SK-N-SH treated with all-trans-retinoic acid at 6 μM for 48 hours (cell line): ENCODE measurements at regions not wholly inside any gene's neighbourhood (a gene's known extent, or its start where the extent isn't known, plus 50 kb on each side); places are given as distances from the start of the nearest gene placed in this dataset.

Source experiments
- ATAC-seq: fragments of 200-7000 bp; cut with Tn5 transposase; 3 replicates; pipeline ENCODE4 v1.9.1; 2020; ENCODE audit warnings: mild to moderate bottlenecking, moderate library complexity
- ARNTL ChIP-seq: fragments of 450-650 bp; formaldehyde crosslinking; IDR thresholded peaks from 2 replicates; pipeline ENCODE4 v1.5.0; 2020; ENCODE audit warnings: low read depth, mild to moderate bottlenecking, moderate library complexity, borderline replicate concordance
- BACH2 ChIP-seq: fragments of 250-450 bp; sonication (Bioruptor Pico); IDR thresholded peaks from 2 replicates; pipeline ENCODE4 v1.9.0; 2021; ENCODE audit warnings: mild to moderate bottlenecking, borderline replicate concordance
- CSDC2 ChIP-seq: fragments of 250-450 bp; sonication (Bioruptor Pico); IDR thresholded peaks from 2 replicates; pipeline ENCODE4 v1.5.0; 2020; ENCODE audit warnings: mild to moderate bottlenecking, moderate library complexity
- ESRRG ChIP-seq: fragments of 250-450 bp; sonication (Bioruptor Pico); IDR thresholded peaks from 2 replicates; pipeline ENCODE4 v1.6.1; 2021; ENCODE audit warnings: mild to moderate bottlenecking
- GLIS3 ChIP-seq: fragments of 250-450 bp; sonication (Bioruptor Pico); IDR thresholded peaks from 2 replicates; pipeline ENCODE4 v1.5.0; 2020; ENCODE audit warnings: mild to moderate bottlenecking, moderate library complexity
- ISL1 ChIP-seq: fragments of 250-450 bp; sonication (Bioruptor Pico); IDR thresholded peaks from 2 replicates; pipeline ENCODE4 v2.1.2; 2022; ENCODE audit warnings: mild to moderate bottlenecking, moderate library complexity
- OSR1 ChIP-seq: fragments of 250-450 bp; sonication (Bioruptor Pico); IDR thresholded peaks from 2 replicates; pipeline ENCODE4 v1.8.0; 2022; ENCODE audit warnings: moderate library complexity, mild to moderate bottlenecking, inconsistent platforms
- PPARA ChIP-seq: fragments of 250-450 bp; sonication (Bioruptor Pico); IDR thresholded peaks from 2 replicates; pipeline ENCODE4 v1.5.0; 2020; ENCODE audit warnings: mild to moderate bottlenecking, borderline replicate concordance
- RARB ChIP-seq: fragments of 250-450 bp; sonication (Bioruptor Pico); IDR thresholded peaks from 2 replicates; pipeline ENCODE4 v1.8.0; 2021; ENCODE audit warnings: mild to moderate bottlenecking, moderate library complexity
- SNAI2 ChIP-seq: fragments of 250-450 bp; sonication (Bioruptor Pico); IDR thresholded peaks from 2 replicates; pipeline ENCODE4 v1.5.0; 2020; ENCODE audit warnings: mild to moderate bottlenecking, moderate library complexity
- TCF4 ChIP-seq: fragments of 250-450 bp; sonication (Bioruptor Pico); IDR thresholded peaks from 2 replicates; pipeline ENCODE4 v1.8.0; 2021; ENCODE audit warnings: mild to moderate bottlenecking, moderate library complexity, borderline replicate concordance
- ZC3H10 ChIP-seq: fragments of 250-450 bp; sonication (Bioruptor Pico); IDR thresholded peaks from 2 replicates; pipeline ENCODE4 v1.5.1; 2021; ENCODE audit warnings: mild to moderate bottlenecking, moderate library complexity
- ZFP3 ChIP-seq: fragments of 250-450 bp; sonication (Bioruptor Pico); IDR thresholded peaks from 2 replicates; pipeline ENCODE4 v1.5.0; 2020; ENCODE audit warnings: mild to moderate bottlenecking, moderate library complexity
- ZFP30 ChIP-seq: fragments of 450-650 bp; formaldehyde crosslinking; IDR thresholded peaks from 2 replicates; pipeline ENCODE4 v1.5.0; 2022; ENCODE audit warnings: mild to moderate bottlenecking, moderate library complexity
- ZNF565 ChIP-seq: fragments of 450-650 bp; formaldehyde crosslinking; conservative IDR thresholded peaks from 2 replicates; pipeline ENCODE4 v1.5.0; 2020; ENCODE audit warnings: low read depth, mild to moderate bottlenecking, moderate library complexity
- ZNF70 ChIP-seq: fragments of 450-650 bp; formaldehyde crosslinking; IDR thresholded peaks from 2 replicates; pipeline ENCODE4 v1.5.0; 2020; ENCODE audit warnings: mild to moderate bottlenecking, moderate library complexity
- ZNF8 ChIP-seq: fragments of 450-650 bp; formaldehyde crosslinking; IDR thresholded peaks from 2 replicates; pipeline ENCODE4 v1.5.0; 2020; ENCODE audit warnings: mild to moderate bottlenecking, moderate library complexity
- TF ChIP-seq, protein P1 (sequence below): fragments of 250-450 bp; sonication (Bioruptor Pico); IDR thresholded peaks from 2 replicates; pipeline ENCODE4 v1.8.0; 2021; ENCODE audit warnings: low read depth, mild to moderate bottlenecking, moderate library complexity, borderline replicate concordance
- TF ChIP-seq, protein P2 (sequence below): fragments of 250-450 bp; sonication (Bioruptor Pico); IDR thresholded peaks from 2 replicates; pipeline ENCODE4 v1.5.1; 2021; ENCODE audit warnings: mild to moderate bottlenecking, moderate library complexity
- TF ChIP-seq, protein P3 (sequence below): fragments of 250-450 bp; sonication (Bioruptor Pico); IDR thresholded peaks from 2 replicates; pipeline ENCODE4 v1.5.1; 2020; ENCODE audit warnings: low read depth, mild to moderate bottlenecking, moderate library complexity
- TF ChIP-seq, protein P4 (sequence below): fragments of 250-450 bp; sonication (Bioruptor Pico); IDR thresholded peaks from 2 replicates; pipeline ENCODE4 v1.8.0; 2020; ENCODE audit warnings: mild to moderate bottlenecking, moderate library complexity, borderline replicate concordance
- TF ChIP-seq, protein P5 (sequence below): fragments of 250-450 bp; sonication (Bioruptor Pico); IDR thresholded peaks from 2 replicates; pipeline ENCODE4 v1.5.0; 2020; ENCODE audit warnings: mild to moderate bottlenecking, moderate library complexity

DNA sequence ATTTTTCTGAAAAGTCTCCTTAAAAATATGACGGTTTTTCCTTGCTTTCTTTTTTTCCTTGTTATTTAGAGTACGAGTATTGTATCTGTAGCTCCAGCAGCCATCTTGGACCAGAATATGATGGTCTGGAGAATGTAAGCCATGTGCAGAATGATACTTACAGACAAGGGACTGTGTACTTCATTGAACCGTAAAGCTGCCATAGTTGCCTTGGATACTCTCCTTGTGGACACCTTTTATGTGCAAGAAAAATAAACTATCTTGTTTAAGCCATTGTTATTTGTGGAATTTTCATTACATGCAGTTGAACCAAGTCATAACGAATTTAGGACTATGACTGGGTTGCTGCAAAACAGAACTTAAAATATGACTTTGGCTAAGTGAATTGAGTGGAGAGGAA, 485.8 kb upstream of the CITED2 start:
- ATAC-seq = no peak
- TF ChIP-seq ARNTL (no peak), CSDC2 (CRISPR knock-in tag) (no peak), ZNF8 (CRISPR knock-in tag) (no peak), ZFP3 (CRISPR knock-in tag) (no peak), TCF4 (CRISPR knock-in tag) (no peak), ZNF565 (CRISPR knock-in tag) (no peak), ZFP30 (CRISPR knock-in tag) (no peak), BACH2 (CRISPR knock-in tag) (no peak), ZC3H10 (CRISPR knock-in tag) (no peak), RARB (no peak), ESRRG (CRISPR knock-in tag) (no peak), GLIS3 (CRISPR knock-in tag) (no peak), SNAI2 (CRISPR knock-in tag) (no peak), PPARA (no peak), ZNF70 (CRISPR knock-in tag) (no peak)
- TF ChIP-seq, protein P1, sequence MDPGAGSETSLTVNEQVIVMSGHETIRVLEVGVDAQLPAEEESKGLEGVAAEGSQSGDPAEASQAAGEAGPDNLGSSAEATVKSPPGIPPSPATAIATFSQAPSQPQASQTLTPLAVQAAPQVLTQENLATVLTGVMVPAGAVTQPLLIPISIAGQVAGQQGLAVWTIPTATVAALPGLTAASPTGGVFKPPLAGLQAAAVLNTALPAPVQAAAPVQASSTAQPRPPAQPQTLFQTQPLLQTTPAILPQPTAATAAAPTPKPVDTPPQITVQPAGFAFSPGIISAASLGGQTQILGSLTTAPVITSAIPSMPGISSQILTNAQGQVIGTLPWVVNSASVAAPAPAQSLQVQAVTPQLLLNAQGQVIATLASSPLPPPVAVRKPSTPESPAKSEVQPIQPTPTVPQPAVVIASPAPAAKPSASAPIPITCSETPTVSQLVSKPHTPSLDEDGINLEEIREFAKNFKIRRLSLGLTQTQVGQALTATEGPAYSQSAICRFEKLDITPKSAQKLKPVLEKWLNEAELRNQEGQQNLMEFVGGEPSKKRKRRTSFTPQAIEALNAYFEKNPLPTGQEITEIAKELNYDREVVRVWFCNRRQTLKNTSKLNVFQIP (CRISPR knock-in tag) = no peak
- TF ChIP-seq, protein P2, sequence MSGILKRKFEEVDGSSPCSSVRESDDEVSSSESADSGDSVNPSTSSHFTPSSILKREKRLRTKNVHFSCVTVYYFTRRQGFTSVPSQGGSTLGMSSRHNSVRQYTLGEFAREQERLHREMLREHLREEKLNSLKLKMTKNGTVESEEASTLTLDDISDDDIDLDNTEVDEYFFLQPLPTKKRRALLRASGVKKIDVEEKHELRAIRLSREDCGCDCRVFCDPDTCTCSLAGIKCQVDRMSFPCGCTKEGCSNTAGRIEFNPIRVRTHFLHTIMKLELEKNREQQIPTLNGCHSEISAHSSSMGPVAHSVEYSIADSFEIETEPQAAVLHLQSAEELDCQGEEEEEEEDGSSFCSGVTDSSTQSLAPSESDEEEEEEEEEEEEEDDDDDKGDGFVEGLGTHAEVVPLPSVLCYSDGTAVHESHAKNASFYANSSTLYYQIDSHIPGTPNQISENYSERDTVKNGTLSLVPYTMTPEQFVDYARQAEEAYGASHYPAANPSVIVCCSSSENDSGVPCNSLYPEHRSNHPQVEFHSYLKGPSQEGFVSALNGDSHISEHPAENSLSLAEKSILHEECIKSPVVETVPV (CRISPR knock-in tag) = no peak
- TF ChIP-seq, protein P3, sequence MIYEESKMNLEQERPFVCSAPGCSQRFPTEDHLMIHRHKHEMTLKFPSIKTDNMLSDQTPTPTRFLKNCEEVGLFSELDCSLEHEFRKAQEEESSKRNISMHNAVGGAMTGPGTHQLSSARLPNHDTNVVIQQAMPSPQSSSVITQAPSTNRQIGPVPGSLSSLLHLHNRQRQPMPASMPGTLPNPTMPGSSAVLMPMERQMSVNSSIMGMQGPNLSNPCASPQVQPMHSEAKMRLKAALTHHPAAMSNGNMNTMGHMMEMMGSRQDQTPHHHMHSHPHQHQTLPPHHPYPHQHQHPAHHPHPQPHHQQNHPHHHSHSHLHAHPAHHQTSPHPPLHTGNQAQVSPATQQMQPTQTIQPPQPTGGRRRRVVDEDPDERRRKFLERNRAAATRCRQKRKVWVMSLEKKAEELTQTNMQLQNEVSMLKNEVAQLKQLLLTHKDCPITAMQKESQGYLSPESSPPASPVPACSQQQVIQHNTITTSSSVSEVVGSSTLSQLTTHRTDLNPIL (CRISPR knock-in tag) = no peak
- TF ChIP-seq, all 23 proteins: peak for 0

DNA sequence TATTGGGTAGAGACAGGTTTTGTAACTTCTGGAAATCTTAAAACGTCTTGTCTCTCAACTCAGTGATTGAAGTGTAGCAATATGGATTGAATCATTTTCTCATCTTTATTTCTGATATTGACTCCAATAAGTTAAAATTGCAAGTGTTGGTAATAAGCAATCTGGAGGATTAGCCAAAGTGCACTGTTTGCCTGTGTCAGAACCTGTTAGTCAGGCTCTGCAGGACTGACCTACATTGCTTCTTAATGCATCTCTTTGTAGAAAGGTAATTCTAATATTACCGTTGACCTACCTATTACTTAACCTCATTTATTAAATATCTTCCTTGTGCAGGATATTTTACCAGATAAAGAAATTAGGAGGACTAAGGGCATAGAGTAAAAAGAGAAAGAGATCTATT, 484.0 kb upstream of the CITED2 start:
- no peak for TF ChIP-seq ZC3H10 (CRISPR knock-in tag)
- no peak for TF ChIP-seq ZNF8 (CRISPR knock-in tag)
- no peak for TF ChIP-seq OSR1 (CRISPR knock-in tag)
- TF ChIP-seq, protein P4, sequence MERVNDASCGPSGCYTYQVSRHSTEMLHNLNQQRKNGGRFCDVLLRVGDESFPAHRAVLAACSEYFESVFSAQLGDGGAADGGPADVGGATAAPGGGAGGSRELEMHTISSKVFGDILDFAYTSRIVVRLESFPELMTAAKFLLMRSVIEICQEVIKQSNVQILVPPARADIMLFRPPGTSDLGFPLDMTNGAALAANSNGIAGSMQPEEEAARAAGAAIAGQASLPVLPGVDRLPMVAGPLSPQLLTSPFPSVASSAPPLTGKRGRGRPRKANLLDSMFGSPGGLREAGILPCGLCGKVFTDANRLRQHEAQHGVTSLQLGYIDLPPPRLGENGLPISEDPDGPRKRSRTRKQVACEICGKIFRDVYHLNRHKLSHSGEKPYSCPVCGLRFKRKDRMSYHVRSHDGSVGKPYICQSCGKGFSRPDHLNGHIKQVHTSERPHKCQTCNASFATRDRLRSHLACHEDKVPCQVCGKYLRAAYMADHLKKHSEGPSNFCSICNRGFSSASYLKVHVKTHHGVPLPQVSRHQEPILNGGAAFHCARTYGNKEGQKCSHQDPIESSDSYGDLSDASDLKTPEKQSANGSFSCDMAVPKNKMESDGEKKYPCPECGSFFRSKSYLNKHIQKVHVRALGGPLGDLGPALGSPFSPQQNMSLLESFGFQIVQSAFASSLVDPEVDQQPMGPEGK (CRISPR knock-in tag) = no peak
- TF ChIP-seq ESRRG (CRISPR knock-in tag) = no peak
- no peak for TF ChIP-seq SNAI2 (CRISPR knock-in tag)
- no peak for TF ChIP-seq ZFP30 (CRISPR knock-in tag)
- TF ChIP-seq, protein P3 (CRISPR knock-in tag) = no peak
- TF ChIP-seq ISL1 = no peak
- no peak for TF ChIP-seq GLIS3 (CRISPR knock-in tag)
- TF ChIP-seq, protein P5, sequence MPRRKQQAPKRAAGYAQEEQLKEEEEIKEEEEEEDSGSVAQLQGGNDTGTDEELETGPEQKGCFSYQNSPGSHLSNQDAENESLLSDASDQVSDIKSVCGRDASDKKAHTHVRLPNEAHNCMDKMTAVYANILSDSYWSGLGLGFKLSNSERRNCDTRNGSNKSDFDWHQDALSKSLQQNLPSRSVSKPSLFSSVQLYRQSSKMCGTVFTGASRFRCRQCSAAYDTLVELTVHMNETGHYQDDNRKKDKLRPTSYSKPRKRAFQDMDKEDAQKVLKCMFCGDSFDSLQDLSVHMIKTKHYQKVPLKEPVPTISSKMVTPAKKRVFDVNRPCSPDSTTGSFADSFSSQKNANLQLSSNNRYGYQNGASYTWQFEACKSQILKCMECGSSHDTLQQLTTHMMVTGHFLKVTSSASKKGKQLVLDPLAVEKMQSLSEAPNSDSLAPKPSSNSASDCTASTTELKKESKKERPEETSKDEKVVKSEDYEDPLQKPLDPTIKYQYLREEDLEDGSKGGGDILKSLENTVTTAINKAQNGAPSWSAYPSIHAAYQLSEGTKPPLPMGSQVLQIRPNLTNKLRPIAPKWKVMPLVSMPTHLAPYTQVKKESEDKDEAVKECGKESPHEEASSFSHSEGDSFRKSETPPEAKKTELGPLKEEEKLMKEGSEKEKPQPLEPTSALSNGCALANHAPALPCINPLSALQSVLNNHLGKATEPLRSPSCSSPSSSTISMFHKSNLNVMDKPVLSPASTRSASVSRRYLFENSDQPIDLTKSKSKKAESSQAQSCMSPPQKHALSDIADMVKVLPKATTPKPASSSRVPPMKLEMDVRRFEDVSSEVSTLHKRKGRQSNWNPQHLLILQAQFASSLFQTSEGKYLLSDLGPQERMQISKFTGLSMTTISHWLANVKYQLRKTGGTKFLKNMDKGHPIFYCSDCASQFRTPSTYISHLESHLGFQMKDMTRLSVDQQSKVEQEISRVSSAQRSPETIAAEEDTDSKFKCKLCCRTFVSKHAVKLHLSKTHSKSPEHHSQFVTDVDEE (CRISPR knock-in tag) = no peak
- no peak for TF ChIP-seq TCF4 (CRISPR knock-in tag)
- TF ChIP-seq BACH2 (CRISPR knock-in tag) = no peak
- no peak for TF ChIP-seq ZFP3 (CRISPR knock-in tag)
- TF ChIP-seq, protein P2 (CRISPR knock-in tag) = no peak
- TF ChIP-seq, all 23 proteins: peak for 0
- no peak for ATAC-seq
